ENCODE measurements at regions not wholly inside any gene's neighbourhood (a gene's known extent, or its start where the extent isn't known, plus 50 kb on each side); places are given as distances from the start of the nearest gene placed in this dataset.
A peak's percentile ranks its signal among the peaks of the same experiment; 100 is the strongest.
"Not testable (repeated sequence)": the region's sequence is repeated elsewhere in the genome, so short reads cannot be mapped to it uniquely, and the experiment has no call there.

- DNase-seq, result no peak
These were observed 57.8 kb upstream of the TPP2 start for GRCh38 chr13:102538938-102539337.

- DNase-seq, result no peak
These were observed 59.9 kb upstream of the TPP2 start for GRCh38 chr13:102536695-102537485.

GRCh38 chr13:102536196-102536595, 60.6 kb upstream of the TPP2 start:
- no peak for DNase-seq

- no peak for DNase-seq
These were observed 66.0 kb upstream of the TPP2 start for GRCh38 chr13:102530751-102531150.

GRCh38 chr13:102522251-102522650, 74.5 kb upstream of the TPP2 start:
- DNase-seq, result not testable (repeated sequence)

GRCh38 chr13:102517959-102518358, 78.8 kb upstream of the TPP2 start:
- no peak for DNase-seq

GRCh38 chr13:102510072-102510471, 86.7 kb upstream of the TPP2 start:
- DNase-seq, result no peak

GRCh38 chr13:102508411-102508810, 88.4 kb upstream of the TPP2 start:
- DNase-seq, result no peak

- DNase-seq, result no peak
These were observed 92.8 kb upstream of the TPP2 start for GRCh38 chr13:102504002-102504401.

GRCh38 chr13:102495663-102496062, 93.8 kb upstream of the FGF14 start:
- DNase-seq, result no peak

- DNase-seq, result no peak
These were observed 85.5 kb upstream of the FGF14 start for GRCh38 chr13:102487330-102487729.

- no peak for DNase-seq
These were observed 82.5 kb upstream of the FGF14 start for GRCh38 chr13:102484329-102484728.

GRCh38 chr13:102472650-102473049, 70.8 kb upstream of the FGF14 start:
- DNase-seq, result peak; percentile 3

- no peak for DNase-seq
These were observed 68.6 kb upstream of the FGF14 start for GRCh38 chr13:102470283-102470917.

- no peak for DNase-seq
These were observed 64.9 kb upstream of the FGF14 start for GRCh38 chr13:102466610-102467190.

- no peak for DNase-seq
These were observed 60.7 kb upstream of the FGF14 start for GRCh38 chr13:102462570-102462969.

- DNase-seq, result no peak
These were observed 59.5 kb upstream of the FGF14 start for GRCh38 chr13:102461302-102461701.

GRCh38 chr13:102460806-102461205, 59.0 kb upstream of the FGF14 start:
- DNase-seq, result no peak

GRCh38 chr13:102452836-102453235, 51.0 kb upstream of the FGF14 start:
- DNase-seq, result no peak
